GM12892 (cell line): ENCODE measurements at regions not wholly inside any gene's neighbourhood (a gene's known extent, or its start where the extent isn't known, plus 50 kb on each side); places are given as distances from the start of the nearest gene placed in this dataset.

ENCODE experiments used
- POLR2A ChIP-seq: IDR thresholded peaks from 2 replicates; pipeline ENCODE4 v1.6.1; 2011; ENCODE audit warnings: low read depth, low read length, control low read depth
- POLR2AphosphoS5 ChIP-seq: IDR thresholded peaks from 2 replicates; pipeline ENCODE4 v1.6.1; 2011; ENCODE audit warnings: low read depth, low read length, control low read depth
- TAF1 ChIP-seq: IDR thresholded peaks from 2 replicates; pipeline ENCODE4 v1.6.1; 2011; ENCODE audit warnings: low read depth, mild to moderate bottlenecking, control low read depth, low read length, borderline replicate concordance

DNA sequence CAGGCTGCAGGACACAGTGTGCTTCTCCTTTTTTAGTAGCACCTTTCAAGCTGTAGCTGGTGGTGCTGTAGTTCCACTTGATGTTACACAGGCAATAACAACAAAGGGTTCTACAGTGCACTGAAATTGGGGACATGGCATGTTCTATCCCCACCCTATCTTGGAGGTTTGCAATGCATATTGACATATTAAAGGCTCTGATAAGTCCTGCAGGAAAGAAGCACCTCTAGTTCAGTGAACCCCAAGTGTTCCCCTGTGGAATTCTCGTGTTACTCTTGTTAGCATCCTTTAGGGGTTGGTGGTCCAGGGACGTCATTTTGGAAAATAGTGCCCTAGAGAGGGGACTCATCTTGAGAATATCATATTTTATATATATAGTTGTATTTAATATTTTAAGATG lies 337.6 kb downstream of the DHX35 start:
- no peak for TF ChIP-seq POLR2A
- no peak for TF ChIP-seq POLR2AphosphoS5
- no peak for TF ChIP-seq TAF1
